Uterus (tissue), 2 donors: ENCODE measurements at regions not wholly inside any gene's neighbourhood (a gene's known extent, or its start where the extent isn't known, plus 50 kb on each side); places are given as distances from the start of the nearest gene placed in this dataset.

Experiments
- CTCF ChIP-seq, 4 experiments: fragments of 200-600 bp in 2 of 4; fragments of 450-650 bp in 2 of 4; sonication (generic) in 2 of 4; IDR thresholded peaks; one replicate each; pipeline ENCODE4 v1.5.1; 2016 to 2019; ENCODE audit warnings: antibody characterized with exemption in 4 of 4, mild to moderate bottlenecking in 2 of 4, moderate library complexity in 1 of 4
- POLR2A ChIP-seq, 2 donors: fragments of 450-650 bp; IDR thresholded peaks; one replicate each; pipeline ENCODE4 v1.6.1; 2016; ENCODE audit warnings: antibody characterized with exemption in 2 of 2, mild to moderate bottlenecking in 1 of 2, moderate library complexity in 1 of 2

- TF ChIP-seq CTCF (IDR thresholded peaks at IDR 0.05), result no peak
- no peak for TF ChIP-seq POLR2A (IDR thresholded peaks at IDR 0.05)
These were observed 58.7 kb downstream of the MRPL57 start for GRCh38 chr13:21235174-21235573.
